ENCODE measurements at regions not wholly inside any gene's neighbourhood (a gene's known extent, or its start where the extent isn't known, plus 50 kb on each side); places are given as distances from the start of the nearest gene placed in this dataset.

DNA sequence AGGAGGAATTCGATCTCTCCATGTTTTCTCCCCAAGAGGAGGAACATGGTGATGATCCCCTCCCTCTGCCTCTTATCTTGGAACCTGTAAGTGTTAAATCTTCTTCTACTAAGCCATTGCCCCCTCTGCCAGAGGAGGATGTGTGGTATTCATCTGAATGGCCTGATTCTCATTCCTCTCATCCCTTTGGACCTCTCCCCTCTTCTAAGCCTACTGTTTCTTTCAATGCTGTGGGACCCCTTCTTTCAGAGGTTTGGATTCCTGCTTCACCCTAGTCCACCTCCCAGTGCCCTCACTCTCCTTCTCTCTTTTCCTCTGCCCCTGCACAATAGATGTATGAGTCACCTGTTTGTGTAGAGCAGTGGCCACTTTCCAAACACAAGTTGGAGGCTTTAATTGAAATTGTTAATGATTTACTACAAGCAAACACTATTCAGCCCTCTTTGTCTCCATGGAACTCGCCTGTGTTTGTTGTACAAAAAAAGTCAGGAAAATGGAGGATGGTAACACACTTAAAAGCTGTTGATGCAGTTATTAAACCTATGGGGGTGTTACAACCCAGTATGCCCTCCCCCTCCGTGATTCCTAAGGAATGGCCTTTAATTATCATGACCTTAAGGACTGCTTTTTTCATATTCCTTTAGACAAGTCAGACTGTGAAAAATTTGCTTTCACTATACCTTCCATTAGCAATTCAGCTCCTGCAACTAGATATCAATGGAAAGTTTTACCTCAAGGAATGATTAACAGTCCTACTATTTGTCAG lies 192.1 kb upstream of the ALG10B start:
- Histone ChIP-seq H3K4me3 (replicated peaks; ENCODE audit: insufficient read depth, low read length) (no peak overlapping the region), H3K27me3 (ENCODE audit: insufficient read depth, poor library complexity, severe bottlenecking) (no peaks in the 10 kb centered on the region), H3K27ac (replicated peaks) (no peak overlapping the region)
- no peak for DNase-seq (ENCODE audit: low read depth in 1 of 2, low spot score in 1 of 2)
- TF ChIP-seq POLR2AphosphoS5 (IDR thresholded peaks at IDR 0.05; ENCODE audit: low read depth) (no peak), SPI1 (IDR thresholded peaks at IDR 0.05; ENCODE audit: borderline replicate concordance, low read depth) (no peak), GABPA (IDR thresholded peaks at IDR 0.05; ENCODE audit: low read depth) (no peak)
- TF ChIP-seq, protein P1, sequence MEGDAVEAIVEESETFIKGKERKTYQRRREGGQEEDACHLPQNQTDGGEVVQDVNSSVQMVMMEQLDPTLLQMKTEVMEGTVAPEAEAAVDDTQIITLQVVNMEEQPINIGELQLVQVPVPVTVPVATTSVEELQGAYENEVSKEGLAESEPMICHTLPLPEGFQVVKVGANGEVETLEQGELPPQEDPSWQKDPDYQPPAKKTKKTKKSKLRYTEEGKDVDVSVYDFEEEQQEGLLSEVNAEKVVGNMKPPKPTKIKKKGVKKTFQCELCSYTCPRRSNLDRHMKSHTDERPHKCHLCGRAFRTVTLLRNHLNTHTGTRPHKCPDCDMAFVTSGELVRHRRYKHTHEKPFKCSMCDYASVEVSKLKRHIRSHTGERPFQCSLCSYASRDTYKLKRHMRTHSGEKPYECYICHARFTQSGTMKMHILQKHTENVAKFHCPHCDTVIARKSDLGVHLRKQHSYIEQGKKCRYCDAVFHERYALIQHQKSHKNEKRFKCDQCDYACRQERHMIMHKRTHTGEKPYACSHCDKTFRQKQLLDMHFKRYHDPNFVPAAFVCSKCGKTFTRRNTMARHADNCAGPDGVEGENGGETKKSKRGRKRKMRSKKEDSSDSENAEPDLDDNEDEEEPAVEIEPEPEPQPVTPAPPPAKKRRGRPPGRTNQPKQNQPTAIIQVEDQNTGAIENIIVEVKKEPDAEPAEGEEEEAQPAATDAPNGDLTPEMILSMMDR (IDR thresholded peaks at IDR 0.05; ENCODE audit: insufficient read depth, low read length), result no peak
- TF ChIP-seq, protein P2, sequence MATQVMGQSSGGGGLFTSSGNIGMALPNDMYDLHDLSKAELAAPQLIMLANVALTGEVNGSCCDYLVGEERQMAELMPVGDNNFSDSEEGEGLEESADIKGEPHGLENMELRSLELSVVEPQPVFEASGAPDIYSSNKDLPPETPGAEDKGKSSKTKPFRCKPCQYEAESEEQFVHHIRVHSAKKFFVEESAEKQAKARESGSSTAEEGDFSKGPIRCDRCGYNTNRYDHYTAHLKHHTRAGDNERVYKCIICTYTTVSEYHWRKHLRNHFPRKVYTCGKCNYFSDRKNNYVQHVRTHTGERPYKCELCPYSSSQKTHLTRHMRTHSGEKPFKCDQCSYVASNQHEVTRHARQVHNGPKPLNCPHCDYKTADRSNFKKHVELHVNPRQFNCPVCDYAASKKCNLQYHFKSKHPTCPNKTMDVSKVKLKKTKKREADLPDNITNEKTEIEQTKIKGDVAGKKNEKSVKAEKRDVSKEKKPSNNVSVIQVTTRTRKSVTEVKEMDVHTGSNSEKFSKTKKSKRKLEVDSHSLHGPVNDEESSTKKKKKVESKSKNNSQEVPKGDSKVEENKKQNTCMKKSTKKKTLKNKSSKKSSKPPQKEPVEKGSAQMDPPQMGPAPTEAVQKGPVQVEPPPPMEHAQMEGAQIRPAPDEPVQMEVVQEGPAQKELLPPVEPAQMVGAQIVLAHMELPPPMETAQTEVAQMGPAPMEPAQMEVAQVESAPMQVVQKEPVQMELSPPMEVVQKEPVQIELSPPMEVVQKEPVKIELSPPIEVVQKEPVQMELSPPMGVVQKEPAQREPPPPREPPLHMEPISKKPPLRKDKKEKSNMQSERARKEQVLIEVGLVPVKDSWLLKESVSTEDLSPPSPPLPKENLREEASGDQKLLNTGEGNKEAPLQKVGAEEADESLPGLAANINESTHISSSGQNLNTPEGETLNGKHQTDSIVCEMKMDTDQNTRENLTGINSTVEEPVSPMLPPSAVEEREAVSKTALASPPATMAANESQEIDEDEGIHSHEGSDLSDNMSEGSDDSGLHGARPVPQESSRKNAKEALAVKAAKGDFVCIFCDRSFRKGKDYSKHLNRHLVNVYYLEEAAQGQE (IDR thresholded peaks at IDR 0.05; ENCODE audit: insufficient replicate concordance, low read depth), result no peak

DNA sequence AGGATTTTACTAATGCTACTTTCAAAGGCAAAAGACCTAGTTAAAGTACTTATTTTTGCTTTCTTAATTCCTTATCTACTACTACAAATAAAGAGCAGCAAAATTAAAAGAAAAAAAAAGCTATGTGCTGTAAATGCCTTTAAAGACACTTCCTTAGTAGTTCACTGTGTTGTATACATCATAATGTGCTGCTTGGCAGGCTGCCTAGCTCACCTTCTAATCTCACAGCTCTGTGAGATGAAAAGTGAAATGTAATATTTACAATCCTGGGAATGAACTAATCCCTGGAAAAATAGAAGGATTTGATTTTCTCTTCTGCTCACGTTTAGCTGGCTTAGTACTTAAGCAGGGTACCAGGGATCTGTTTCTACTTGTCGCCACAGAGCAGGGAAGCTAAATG lies 184.4 kb upstream of the ALG10B start:
- TF ChIP-seq GABPA (IDR thresholded peaks at IDR 0.05; ENCODE audit: low read depth), result no peak
- TF ChIP-seq, protein P2 (IDR thresholded peaks at IDR 0.05; ENCODE audit: insufficient replicate concordance, low read depth), result no peak
- TF ChIP-seq POLR2AphosphoS5 (IDR thresholded peaks at IDR 0.05; ENCODE audit: low read depth), result no peak
- TF ChIP-seq, protein P1 (IDR thresholded peaks at IDR 0.05; ENCODE audit: insufficient read depth, low read length), result no peak
- no peak for TF ChIP-seq SPI1 (IDR thresholded peaks at IDR 0.05; ENCODE audit: borderline replicate concordance, low read depth)
- no peak overlapping the region for H3K27ac ChIP-seq (replicated peaks)
- no peaks in the 10 kb centered on the region for H3K27me3 ChIP-seq (ENCODE audit: insufficient read depth, poor library complexity, severe bottlenecking)
- H3K4me3 ChIP-seq (replicated peaks; ENCODE audit: insufficient read depth, low read length), result no peak overlapping the region
- no peak for DNase-seq (ENCODE audit: low read depth in 1 of 2, low spot score in 1 of 2)

DNA sequence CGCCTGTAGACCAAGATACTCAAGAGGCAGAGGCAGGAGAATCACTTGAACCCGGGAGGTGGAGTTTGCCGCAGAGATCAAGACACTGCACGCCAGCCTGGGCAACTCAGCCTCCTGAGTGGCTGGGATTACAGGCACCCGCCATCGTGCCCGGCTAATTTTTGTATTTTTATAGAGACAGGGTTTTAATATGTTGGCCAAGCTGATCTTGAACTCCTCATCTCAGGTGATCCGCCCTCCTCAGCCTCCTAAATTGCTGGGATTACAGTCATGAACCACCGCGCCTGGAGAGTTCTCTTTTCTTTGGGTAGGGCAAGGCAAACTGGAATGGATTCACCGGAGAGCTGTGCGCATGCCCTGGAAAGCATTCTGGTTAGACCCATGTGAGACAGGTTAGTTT lies 179.3 kb upstream of the ALG10B start:
- H3K4me3 ChIP-seq (replicated peaks; ENCODE audit: insufficient read depth, low read length), result no peak overlapping the region
- H3K27ac ChIP-seq (replicated peaks), result no peak overlapping the region
- TF ChIP-seq GABPA (IDR thresholded peaks at IDR 0.05; ENCODE audit: low read depth) (no peak), SPI1 (IDR thresholded peaks at IDR 0.05; ENCODE audit: borderline replicate concordance, low read depth) (no peak), POLR2AphosphoS5 (IDR thresholded peaks at IDR 0.05; ENCODE audit: low read depth) (no peak)
- TF ChIP-seq, protein P2 (IDR thresholded peaks at IDR 0.05; ENCODE audit: insufficient replicate concordance, low read depth), result no peak
- TF ChIP-seq, protein P1 (IDR thresholded peaks at IDR 0.05; ENCODE audit: insufficient read depth, low read length), result no peak
- DNase-seq (ENCODE audit: low read depth in 1 of 2, low spot score in 1 of 2), result no peak
- no peaks in the 10 kb centered on the region for H3K27me3 ChIP-seq (ENCODE audit: insufficient read depth, poor library complexity, severe bottlenecking)

Data from HL-60 (cell line).